DND-41 (cell line): ENCODE measurements at regions not wholly inside any gene's neighbourhood (a gene's known extent, or its start where the extent isn't known, plus 50 kb on each side); places are given as distances from the start of the nearest gene placed in this dataset.

ENCODE experiments used
- EZH2 ChIP-seq: IDR thresholded peaks from 3 replicates; pipeline ENCODE4 v1.6.1; 2012; ENCODE audit warnings: borderline replicate concordance, low read depth, mild to moderate bottlenecking, moderate library complexity, low read length, inconsistent platforms; ENCODE audit not compliant: severe bottlenecking
- TF ChIP-seq, protein P1 (sequence below): IDR thresholded peaks from 2 replicates; pipeline ENCODE4 v1.5.1; 2012; ENCODE audit warnings: borderline replicate concordance, low read length, moderate library complexity, mild to moderate bottlenecking; ENCODE audit not compliant: poor library complexity, severe bottlenecking; ENCODE audit errors: extremely low read depth

DNA sequence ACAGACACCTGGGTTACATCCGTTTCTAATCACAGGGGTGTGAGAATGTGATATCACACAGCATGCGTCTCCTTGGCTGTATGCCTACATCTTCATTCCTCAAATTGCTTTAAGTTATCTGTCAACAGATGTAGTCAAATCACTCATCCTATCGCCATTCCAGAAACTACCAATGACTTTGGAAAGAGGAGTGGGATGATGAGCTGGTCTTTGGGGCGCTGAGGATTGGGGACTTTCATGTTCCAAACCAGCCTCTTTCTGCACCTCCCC, 104.8 kb downstream of the NAV1 start:
- TF ChIP-seq, protein P1, sequence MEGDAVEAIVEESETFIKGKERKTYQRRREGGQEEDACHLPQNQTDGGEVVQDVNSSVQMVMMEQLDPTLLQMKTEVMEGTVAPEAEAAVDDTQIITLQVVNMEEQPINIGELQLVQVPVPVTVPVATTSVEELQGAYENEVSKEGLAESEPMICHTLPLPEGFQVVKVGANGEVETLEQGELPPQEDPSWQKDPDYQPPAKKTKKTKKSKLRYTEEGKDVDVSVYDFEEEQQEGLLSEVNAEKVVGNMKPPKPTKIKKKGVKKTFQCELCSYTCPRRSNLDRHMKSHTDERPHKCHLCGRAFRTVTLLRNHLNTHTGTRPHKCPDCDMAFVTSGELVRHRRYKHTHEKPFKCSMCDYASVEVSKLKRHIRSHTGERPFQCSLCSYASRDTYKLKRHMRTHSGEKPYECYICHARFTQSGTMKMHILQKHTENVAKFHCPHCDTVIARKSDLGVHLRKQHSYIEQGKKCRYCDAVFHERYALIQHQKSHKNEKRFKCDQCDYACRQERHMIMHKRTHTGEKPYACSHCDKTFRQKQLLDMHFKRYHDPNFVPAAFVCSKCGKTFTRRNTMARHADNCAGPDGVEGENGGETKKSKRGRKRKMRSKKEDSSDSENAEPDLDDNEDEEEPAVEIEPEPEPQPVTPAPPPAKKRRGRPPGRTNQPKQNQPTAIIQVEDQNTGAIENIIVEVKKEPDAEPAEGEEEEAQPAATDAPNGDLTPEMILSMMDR, result no peak
- TF ChIP-seq EZH2, result no peak
